ENCODE measurements at regions not wholly inside any gene's neighbourhood (a gene's known extent, or its start where the extent isn't known, plus 50 kb on each side); places are given as distances from the start of the nearest gene placed in this dataset.

GRCh38 chr1:91120421-91120820 lies 98.6 kb upstream of the ZNF644 start:
- TF ChIP-seq CTCF (IDR thresholded peaks at IDR 0.05 in 2 of 3, conservative IDR thresholded peaks at IDR 0.05 in 1 of 3; ENCODE audit: borderline replicate concordance in 1 of 3, insufficient read depth in 1 of 3, low read depth in 2 of 3, low read length in 2 of 3) = no peak
- TF ChIP-seq POLR2AphosphoS5 (IDR thresholded peaks at IDR 0.05; ENCODE audit: low read depth, low read length) = no peak
- TF ChIP-seq JUND (IDR thresholded peaks at IDR 0.05) = no peak
- TF ChIP-seq EZH2phosphoT487 (IDR thresholded peaks at IDR 0.05; ENCODE audit: borderline replicate concordance) = no peak
- TF ChIP-seq EZH2 (IDR thresholded peaks at IDR 0.05) = no peak
- TF ChIP-seq POLR2A (IDR thresholded peaks at IDR 0.05; ENCODE audit: borderline replicate concordance, extremely low read depth, insufficient read depth, insufficient read length) = no peak
- no peak for TF ChIP-seq CEBPB (IDR thresholded peaks at IDR 0.05; ENCODE audit: low read depth)
- TF ChIP-seq RAD21 (IDR thresholded peaks at IDR 0.05; ENCODE audit: low read depth) = no peak
- no peak for TF ChIP-seq REST (IDR thresholded peaks at IDR 0.05; ENCODE audit: low read depth)
- no peak for TF ChIP-seq ZNF274 (IDR thresholded peaks at IDR 0.05; ENCODE audit: low read depth, low read length)
- no peak for TF ChIP-seq YY1 (IDR thresholded peaks at IDR 0.05; ENCODE audit: extremely low read depth, insufficient replicate concordance, low read depth, low read length)
